GM12872 (cell line): ENCODE measurements at regions not wholly inside any gene's neighbourhood (a gene's known extent, or its start where the extent isn't known, plus 50 kb on each side); places are given as distances from the start of the nearest gene placed in this dataset.
A peak's percentile ranks its signal among the peaks of the same experiment; 100 is the strongest.

Source experiments
- CTCF ChIP-seq: IDR thresholded peaks from 3 replicates; pipeline ENCODE4 v1.5.1; 2011; ENCODE audit warnings: low read depth, mild to moderate bottlenecking, low read length, moderate library complexity; ENCODE audit not compliant: insufficient read depth

DNA sequence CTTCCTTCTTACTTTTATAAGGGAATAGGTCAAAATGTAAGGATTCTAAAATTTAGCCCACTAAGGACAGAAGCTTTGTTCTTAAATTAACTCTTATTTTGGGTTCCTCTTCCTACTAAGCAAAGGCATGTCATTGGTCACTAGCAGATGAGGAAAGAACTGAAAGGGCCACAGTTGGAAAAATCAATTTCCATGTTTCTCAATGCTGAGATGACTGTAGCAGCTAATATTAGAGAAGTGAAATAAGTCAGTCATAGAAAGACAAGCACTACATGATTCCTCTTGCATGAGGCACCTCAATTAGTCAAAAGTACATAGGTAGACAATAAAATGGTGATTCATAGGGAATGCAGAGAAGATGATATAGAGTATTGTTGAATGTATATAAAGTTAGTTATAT, 353.7 kb downstream of the RSL24D1 start:
- no peak for TF ChIP-seq CTCF

DNA sequence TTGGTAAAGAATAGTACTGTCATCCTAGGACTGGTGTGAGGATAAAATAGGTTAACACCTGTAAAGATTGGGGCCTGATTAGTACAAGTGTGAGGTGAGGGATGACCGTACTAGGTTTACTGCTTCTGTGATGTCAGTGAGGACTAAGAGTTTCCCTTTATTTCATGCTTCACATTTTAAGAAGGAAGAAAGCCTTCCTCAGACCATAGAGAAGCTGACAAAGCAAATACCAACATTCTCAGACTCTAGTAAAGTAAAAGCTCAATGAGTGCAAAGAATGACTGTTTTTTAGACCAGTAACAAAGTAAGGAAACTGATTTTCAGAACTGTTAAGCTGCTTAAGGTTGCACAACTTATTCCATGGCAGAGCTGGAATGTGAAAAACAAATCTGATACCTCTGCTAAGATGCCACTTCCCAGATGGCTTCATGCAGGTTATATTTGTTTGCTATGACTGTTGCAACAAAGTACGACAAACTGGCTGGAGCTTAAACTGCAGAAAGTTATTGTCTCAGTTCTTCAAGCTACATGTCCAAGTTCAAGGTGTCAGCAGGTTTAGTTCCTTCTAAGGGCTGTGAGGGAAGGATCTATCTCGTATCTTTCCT, 354.9 kb downstream of the RSL24D1 start:
- no peak for TF ChIP-seq CTCF

GRCh38 chr15:54840621-54841398, 355.9 kb downstream of the RSL24D1 start:
- 0 out of 3 replicates have a peak, but pooled peaks have one; percentile 13 for TF ChIP-seq CTCF

GRCh38 chr15:54839379-54839778, 357.4 kb downstream of the RSL24D1 start:
- no peak for TF ChIP-seq CTCF

DNA sequence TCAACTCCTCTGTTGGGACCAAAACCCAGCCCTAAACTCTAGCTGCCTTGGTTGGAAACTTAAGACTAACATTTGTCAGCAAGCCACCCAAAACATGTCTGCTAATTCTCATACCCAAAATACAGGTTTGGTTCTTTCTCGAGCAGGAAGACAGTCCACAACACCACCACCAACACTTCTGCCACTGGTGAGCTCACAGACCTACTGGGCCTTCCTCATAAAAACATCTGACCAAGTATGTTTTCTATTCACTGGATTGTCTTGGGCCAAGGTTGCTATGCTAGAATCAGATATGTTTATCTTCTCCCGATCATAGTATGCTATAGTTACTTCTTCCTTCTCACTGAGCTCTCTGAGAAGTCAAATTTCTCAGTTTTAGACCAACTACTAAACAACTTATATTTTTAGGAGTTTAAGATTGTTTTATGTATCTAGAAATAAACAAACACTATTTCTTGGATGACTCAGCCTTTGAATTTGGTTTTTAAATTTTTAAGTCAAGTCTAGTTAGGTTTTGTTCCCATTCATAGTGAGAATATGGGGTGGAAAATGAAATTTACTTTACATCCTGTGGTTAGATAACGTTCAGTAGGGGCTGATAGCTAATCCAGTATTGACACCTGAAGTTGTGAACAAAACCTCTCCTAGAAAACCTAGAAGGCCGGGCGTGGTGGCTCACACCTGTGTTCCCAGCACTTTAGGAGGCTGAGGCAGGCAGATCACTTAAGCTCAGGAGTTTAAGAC, 360.5 kb downstream of the RSL24D1 start:
- TF ChIP-seq CTCF = no peak

DNA sequence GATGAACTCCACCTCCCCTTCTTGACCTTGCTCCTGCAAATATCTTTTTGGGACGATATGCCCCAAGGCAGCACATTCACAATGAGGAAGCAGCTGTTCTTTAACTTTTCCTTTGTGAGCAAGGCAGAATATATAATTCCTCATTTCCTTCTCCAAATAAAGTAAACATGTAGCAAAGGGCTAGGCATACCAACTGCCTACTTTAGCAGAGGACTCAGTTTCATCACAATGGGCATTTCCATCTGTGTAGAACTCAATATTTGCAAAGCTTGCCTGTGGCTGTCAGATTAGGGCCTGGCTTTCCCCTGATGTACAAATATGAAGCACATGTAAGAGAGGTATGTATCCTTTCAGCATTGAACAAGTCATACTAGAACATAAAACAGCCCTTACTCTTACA, 366.9 kb downstream of the RSL24D1 start:
- no peak for TF ChIP-seq CTCF

- no peak for TF ChIP-seq CTCF
Observed at GRCh38 chr15:54820811-54821210, 375.9 kb downstream of the RSL24D1 start.
